ENCODE measurements at regions not wholly inside any gene's neighbourhood (a gene's known extent, or its start where the extent isn't known, plus 50 kb on each side); places are given as distances from the start of the nearest gene placed in this dataset.

DNA sequence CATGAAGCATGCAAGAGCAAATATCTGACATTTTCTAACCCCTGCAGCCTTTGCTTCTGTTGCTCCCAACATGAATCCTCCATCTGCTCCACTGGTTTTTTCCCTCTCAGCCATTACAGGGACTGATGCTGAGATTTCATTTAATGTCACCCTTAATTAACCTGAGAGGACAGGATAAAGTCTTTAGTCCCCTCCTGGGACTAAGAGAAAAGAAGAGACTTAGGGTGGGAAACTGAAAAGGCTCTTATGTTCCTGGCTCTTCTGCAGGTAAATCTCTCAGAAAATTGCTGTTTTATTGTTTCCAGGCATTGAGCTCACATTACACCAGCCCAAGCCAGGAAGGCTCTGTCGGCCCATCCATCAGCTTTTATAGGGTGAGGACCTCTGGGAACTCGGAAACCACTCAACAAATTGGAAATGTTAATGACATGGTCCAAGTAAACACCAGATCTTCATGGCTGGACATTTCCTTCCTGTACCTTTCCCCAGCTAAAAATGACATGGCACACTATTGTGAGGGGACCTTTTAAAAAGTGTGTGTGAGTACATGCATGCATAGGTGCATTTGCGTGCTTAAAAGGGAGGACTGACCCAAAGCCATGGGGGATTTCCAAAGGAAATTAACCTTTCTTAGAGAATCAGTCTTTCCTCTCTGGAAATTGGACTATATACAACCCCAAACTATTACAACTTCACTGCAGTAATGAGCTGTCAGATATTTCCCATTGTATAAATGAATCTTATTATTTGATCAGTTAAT, 408.1 kb upstream of the TMTC1 start:
- no peak for TF ChIP-seq CTCF (IDR thresholded peaks at IDR 0.05)
- TF ChIP-seq POLR2A (IDR thresholded peaks at IDR 0.05), result no peak

Measured in testis (tissue), 2 donors.